Hepatocyte (in vitro differentiated cells): ENCODE measurements at regions not wholly inside any gene's neighbourhood (a gene's known extent, or its start where the extent isn't known, plus 50 kb on each side); places are given as distances from the start of the nearest gene placed in this dataset.

Source experiments
- DNase-seq: peaks from one replicate; pipeline ENCODE4 v3.0.0-alpha.2; 2016; ENCODE audit warnings: low spot score
- H2AFZ ChIP-seq: fragments of 200-600 bp; sonication (generic); 2 replicates; pipeline ENCODE4 v1.6.0; 2016; ENCODE audit warnings: antibody characterized with exemption, mild to moderate bottlenecking
- H3K27ac ChIP-seq: fragments of 200-600 bp; sonication (generic); 2 replicates; pipeline ENCODE4 v1.5.1; 2016; ENCODE audit warnings: mild to moderate bottlenecking
- H3K27me3 ChIP-seq: fragments of 200-600 bp; sonication (generic); 2 replicates; pipeline ENCODE4 v1.6.1; 2016
- H3K36me3 ChIP-seq: fragments of 200-600 bp; sonication (generic); replicated peaks from 2 replicates; pipeline ENCODE4 v1.5.1; 2016; ENCODE audit warnings: low read depth; ENCODE audit not compliant: insufficient read depth
- H3K4me1 ChIP-seq: fragments of 200-600 bp; sonication (generic); 2 replicates; pipeline ENCODE4 v1.5.1; 2016; ENCODE audit warnings: mild to moderate bottlenecking, moderate library complexity; ENCODE audit not compliant: insufficient read depth
- H3K4me2 ChIP-seq: fragments of 200-600 bp; sonication (generic); 2 replicates; pipeline ENCODE4 v1.6.0; 2016
- H3K4me3 ChIP-seq: fragments of 200-600 bp; sonication (generic); 2 replicates; pipeline ENCODE4 v1.5.1; 2016; ENCODE audit warnings: mild to moderate bottlenecking
- H3K79me2 ChIP-seq: fragments of 200-600 bp; sonication (generic); 2 replicates; pipeline ENCODE4 v1.6.0; 2017; ENCODE audit warnings: mild to moderate bottlenecking
- H3K9me2 ChIP-seq: fragments of 200-600 bp; sonication (generic); replicated peaks from 2 replicates; pipeline ENCODE4 v1.6.0; 2017; ENCODE audit warnings: mild to moderate bottlenecking; ENCODE audit not compliant: insufficient read depth
- H3K9me3 ChIP-seq: fragments of 200-600 bp; sonication (generic); 2 replicates; pipeline ENCODE4 v1.5.1; 2016; ENCODE audit warnings: low read depth, mild to moderate bottlenecking
- H4K20me1 ChIP-seq: fragments of 200-600 bp; sonication (generic); 2 replicates; pipeline ENCODE4 v1.6.0; 2016; ENCODE audit warnings: mild to moderate bottlenecking; ENCODE audit not compliant: insufficient read depth, poor library complexity, severe bottlenecking
- EZH2 ChIP-seq: fragments of 200-600 bp; sonication (generic); IDR thresholded peaks from 2 replicates; pipeline ENCODE4 v1.6.1; 2016; ENCODE audit warnings: antibody characterized with exemption, mild to moderate bottlenecking, borderline replicate concordance
- EZH2phosphoT487 ChIP-seq: fragments of 200-600 bp; sonication (generic); IDR thresholded peaks from one replicate; pipeline ENCODE4 v1.6.1; 2018; ENCODE audit warnings: antibody characterized with exemption, mild to moderate bottlenecking, low read depth, moderate library complexity; ENCODE audit not compliant: unreplicated experiment, severe bottlenecking
- WGBS: methylation state at CpG from one replicate; pipeline ENCODE4 v1.1.6; 2016; ENCODE audit warnings: low lambda C conversion rate; ENCODE audit errors: missing lambda C conversion rate; 5-methylcytosine and 5-hydroxymethylcytosine counted together
- TF ChIP-seq, protein P1 (sequence below): fragments of 200-600 bp; sonication (generic); IDR thresholded peaks from 2 replicates; pipeline ENCODE4 v1.5.1; 2016; ENCODE audit warnings: antibody characterized with exemption, mild to moderate bottlenecking; ENCODE audit not compliant: poor library complexity

DNA sequence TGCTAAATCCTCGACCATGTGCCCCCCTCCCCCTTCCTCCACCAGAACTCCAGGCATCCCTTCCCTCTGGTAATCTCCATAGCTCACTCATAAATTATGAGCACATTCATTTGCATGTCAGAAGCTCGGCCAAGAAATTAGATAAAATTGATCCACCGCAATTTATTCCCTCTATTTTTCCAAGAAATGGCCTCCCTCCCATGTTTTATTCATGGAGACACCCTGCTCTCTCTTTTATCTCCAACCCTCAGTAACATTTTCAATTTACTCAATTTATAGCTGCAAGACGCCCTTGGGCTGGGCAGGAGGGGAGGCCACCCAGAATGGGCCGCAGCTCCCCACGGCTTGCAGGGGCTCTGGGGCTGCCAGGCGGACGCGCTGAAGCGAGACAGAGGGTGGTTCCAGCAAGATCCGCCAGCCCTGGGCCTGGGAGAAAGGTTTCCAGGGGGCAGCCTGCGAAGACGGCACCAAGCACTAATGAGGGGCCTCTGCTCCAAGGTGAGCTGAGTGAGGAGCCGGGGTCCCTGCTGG, 54.7 kb upstream of the ZNF423 start:
- Histone ChIP-seq H3K4me3 (no peak overlapping the region), H3K9me2 (no peaks in the 10 kb centered on the region), H3K9me3 (no peaks in the 10 kb centered on the region), H3K4me1 (no peaks in the 10 kb centered on the region), H3K79me2 (no peaks in the 10 kb centered on the region), H3K27ac (no peak overlapping the region), H2AFZ (no peak overlapping the region), H3K4me2 (no peak overlapping the region), H3K36me3 (no peaks in the 10 kb centered on the region), H3K27me3 (no peaks in the 10 kb centered on the region), H4K20me1 (no peaks in the 10 kb centered on the region)
- DNase-seq: no peak
- 76% methylated on average over 14 of the region's 14 CpGs for WGBS
- TF ChIP-seq, protein P1, sequence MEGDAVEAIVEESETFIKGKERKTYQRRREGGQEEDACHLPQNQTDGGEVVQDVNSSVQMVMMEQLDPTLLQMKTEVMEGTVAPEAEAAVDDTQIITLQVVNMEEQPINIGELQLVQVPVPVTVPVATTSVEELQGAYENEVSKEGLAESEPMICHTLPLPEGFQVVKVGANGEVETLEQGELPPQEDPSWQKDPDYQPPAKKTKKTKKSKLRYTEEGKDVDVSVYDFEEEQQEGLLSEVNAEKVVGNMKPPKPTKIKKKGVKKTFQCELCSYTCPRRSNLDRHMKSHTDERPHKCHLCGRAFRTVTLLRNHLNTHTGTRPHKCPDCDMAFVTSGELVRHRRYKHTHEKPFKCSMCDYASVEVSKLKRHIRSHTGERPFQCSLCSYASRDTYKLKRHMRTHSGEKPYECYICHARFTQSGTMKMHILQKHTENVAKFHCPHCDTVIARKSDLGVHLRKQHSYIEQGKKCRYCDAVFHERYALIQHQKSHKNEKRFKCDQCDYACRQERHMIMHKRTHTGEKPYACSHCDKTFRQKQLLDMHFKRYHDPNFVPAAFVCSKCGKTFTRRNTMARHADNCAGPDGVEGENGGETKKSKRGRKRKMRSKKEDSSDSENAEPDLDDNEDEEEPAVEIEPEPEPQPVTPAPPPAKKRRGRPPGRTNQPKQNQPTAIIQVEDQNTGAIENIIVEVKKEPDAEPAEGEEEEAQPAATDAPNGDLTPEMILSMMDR: no peak
- TF ChIP-seq EZH2 (no peak), EZH2phosphoT487 (no peak)

DNA sequence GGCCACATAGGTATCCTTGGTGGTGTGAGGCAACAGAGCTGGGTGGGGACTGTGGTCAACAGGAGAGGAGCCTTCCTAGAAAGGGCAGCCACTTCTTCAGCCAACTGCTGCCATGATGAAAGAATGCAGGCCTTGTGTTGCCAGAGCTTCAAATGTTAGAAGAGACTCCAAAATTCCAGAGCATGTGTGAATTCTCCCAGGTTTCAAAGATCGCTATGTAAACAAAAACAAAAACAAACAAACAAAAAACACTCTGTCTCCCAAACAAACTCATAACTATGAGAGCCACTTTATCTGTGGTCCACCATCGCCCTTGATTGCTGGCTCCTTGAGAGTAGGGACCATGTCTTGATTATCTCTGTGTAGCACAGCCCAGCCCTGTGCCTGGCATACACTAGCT, 55.5 kb upstream of the ZNF423 start:
- TF ChIP-seq, protein P1: no peak
- no peak for TF ChIP-seq EZH2phosphoT487
- no peak for TF ChIP-seq EZH2
- no peak overlapping the region for H2AFZ ChIP-seq
- no peak overlapping the region for H3K4me3 ChIP-seq
- no peak overlapping the region for H3K4me2 ChIP-seq
- H3K9me2 ChIP-seq: no peaks in the 10 kb centered on the region
- no peak for DNase-seq
- H3K79me2 ChIP-seq: no peaks in the 10 kb centered on the region
- no peaks in the 10 kb centered on the region for H3K4me1 ChIP-seq
- no peaks in the 10 kb centered on the region for H3K9me3 ChIP-seq
- 100% methylated on average over 2 of the region's 2 CpGs for WGBS
- H3K27ac ChIP-seq: no peak overlapping the region
- no peaks in the 10 kb centered on the region for H3K36me3 ChIP-seq
- no peaks in the 10 kb centered on the region for H3K27me3 ChIP-seq
- no peaks in the 10 kb centered on the region for H4K20me1 ChIP-seq

DNA sequence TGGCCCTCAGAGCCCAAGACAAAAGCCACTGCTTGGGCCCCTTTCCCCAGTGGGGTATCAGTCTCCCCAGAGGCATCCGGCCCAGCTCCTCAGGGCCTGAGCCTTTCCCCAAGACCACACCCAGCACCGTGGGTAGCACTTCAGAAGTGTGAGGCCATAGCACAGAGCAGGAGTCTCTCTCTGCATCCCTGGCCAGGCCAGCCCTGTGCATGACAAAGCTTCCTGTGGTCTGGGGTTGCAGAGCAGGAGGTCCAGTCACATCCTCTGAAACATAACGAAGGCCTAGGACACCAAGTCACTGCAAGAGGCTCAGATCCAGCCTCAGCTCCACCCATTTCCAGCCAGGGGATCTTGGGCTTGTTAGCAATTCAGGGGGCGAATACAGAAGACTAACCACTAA, 56.8 kb upstream of the ZNF423 start:
- H4K20me1 ChIP-seq: no peaks in the 10 kb centered on the region
- DNase-seq: no peak
- no peak overlapping the region for H3K27ac ChIP-seq
- no peak overlapping the region for H2AFZ ChIP-seq
- H3K9me2 ChIP-seq: no peaks in the 10 kb centered on the region
- 82% methylated on average over 4 of the region's 4 CpGs for WGBS
- H3K4me1 ChIP-seq: no peaks in the 10 kb centered on the region
- H3K36me3 ChIP-seq: no peaks in the 10 kb centered on the region
- no peak for TF ChIP-seq EZH2
- TF ChIP-seq, protein P1: no peak
- no peak for TF ChIP-seq EZH2phosphoT487
- no peak overlapping the region for H3K4me2 ChIP-seq
- no peaks in the 10 kb centered on the region for H3K79me2 ChIP-seq
- H3K27me3 ChIP-seq: no peaks in the 10 kb centered on the region
- no peaks in the 10 kb centered on the region for H3K9me3 ChIP-seq
- no peak overlapping the region for H3K4me3 ChIP-seq

DNA sequence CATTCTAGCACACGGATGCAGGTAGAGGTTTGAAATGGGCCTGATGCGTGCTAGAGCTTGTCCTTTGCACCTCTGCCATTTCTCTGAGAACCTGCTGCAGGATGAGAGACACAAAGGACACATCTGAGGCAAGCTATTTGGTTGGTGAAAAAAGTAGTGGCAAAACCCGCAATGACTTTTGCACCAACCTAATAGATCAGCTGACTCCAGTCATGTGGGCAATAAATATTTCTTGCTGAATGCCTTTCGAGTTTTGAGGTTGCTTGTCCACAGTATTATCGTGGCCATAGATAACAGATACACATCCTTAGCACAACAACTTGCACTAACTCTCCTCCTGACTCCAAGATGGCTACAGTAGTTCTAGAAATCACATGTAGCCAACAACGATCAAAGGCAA, 57.8 kb upstream of the ZNF423 start:
- Histone ChIP-seq H3K4me1 (no peaks in the 10 kb centered on the region), H3K27ac (no peak overlapping the region), H3K4me3 (no peak overlapping the region), H3K36me3 (no peaks in the 10 kb centered on the region), H3K9me3 (no peaks in the 10 kb centered on the region), H3K4me2 (no peak overlapping the region), H3K79me2 (no peaks in the 10 kb centered on the region), H3K9me2 (no peaks in the 10 kb centered on the region), H2AFZ (no peak overlapping the region), H3K27me3 (no peaks in the 10 kb centered on the region), H4K20me1 (no peaks in the 10 kb centered on the region)
- TF ChIP-seq EZH2phosphoT487 (no peak), EZH2 (no peak)
- TF ChIP-seq, protein P1: no peak
- 84% methylated on average over 6 of the region's 6 CpGs for WGBS
- DNase-seq: no peak
